Liver (tissue), 8 donors: ENCODE measurements at regions not wholly inside any gene's neighbourhood (a gene's known extent, or its start where the extent isn't known, plus 50 kb on each side); places are given as distances from the start of the nearest gene placed in this dataset.

Source experiments
- DNase-seq: peaks from one replicate; pipeline ENCODE4 v3.0.0-alpha.2; 2017; ENCODE audit warnings: low spot score
- H3K27ac ChIP-seq, 2 donors: one replicate each; pipeline ENCODE4 v1.7.0; 2013; ENCODE audit warnings: inconsistent platforms in 2 of 2, low read length in 2 of 2, control low read depth in 1 of 2, low read depth in 1 of 2, mild to moderate bottlenecking in 1 of 2
- H3K27me3 ChIP-seq, 4 donors: one replicate each; pipeline versions ENCODE4 v1.6.1 to v1.7.0; 2013; ENCODE audit warnings: low read length in 3 of 4, inconsistent platforms in 1 of 4, mild to moderate bottlenecking in 1 of 4, moderate library complexity in 1 of 4; ENCODE audit not compliant: control insufficient read depth in 4 of 4, insufficient read depth in 4 of 4
- H3K36me3 ChIP-seq, 4 donors: one replicate each; pipeline versions ENCODE4 v1.6.1 to v1.7.0; 2013; ENCODE audit warnings: low read length in 3 of 4, mild to moderate bottlenecking in 3 of 4, low read depth in 1 of 4, moderate library complexity in 1 of 4; ENCODE audit not compliant: control insufficient read depth in 4 of 4, insufficient read depth in 3 of 4
- H3K4me1 ChIP-seq, 4 donors: one replicate each; pipeline versions ENCODE4 v1.6.1 to v1.7.0; 2013; ENCODE audit warnings: low read length in 3 of 4, mild to moderate bottlenecking in 3 of 4, moderate library complexity in 1 of 4; ENCODE audit not compliant: control insufficient read depth in 4 of 4, insufficient read depth in 4 of 4
- H3K4me3 ChIP-seq, 3 donors: one replicate each; pipeline versions ENCODE4 v1.6.1 to v1.7.0; 2013; ENCODE audit warnings: low read length in 3 of 3, control low read depth in 1 of 3, low read depth in 1 of 3, mild to moderate bottlenecking in 1 of 3
- H3K9ac ChIP-seq, 2 donors: one replicate each; pipeline ENCODE4 v1.7.0; 2013; ENCODE audit warnings: low read length in 2 of 2, mild to moderate bottlenecking in 2 of 2, moderate library complexity in 2 of 2, control low read depth in 1 of 2, low read depth in 1 of 2
- H3K9me3 ChIP-seq, 4 donors: one replicate each; pipeline versions ENCODE4 v1.6.1 to v1.7.0; 2013; ENCODE audit warnings: low read length in 3 of 4; ENCODE audit not compliant: control insufficient read depth in 4 of 4
- EGR1 ChIP-seq, 2 donors: IDR thresholded peaks; 2 replicates each; pipeline ENCODE4 v1.6.1; 2016 to 2018; ENCODE audit warnings: antibody characterized with exemption in 2 of 2, low read depth in 2 of 2
- FOXA2 ChIP-seq: IDR thresholded peaks from 2 replicates; pipeline ENCODE4 v1.6.1; 2016; ENCODE audit warnings: antibody characterized with exemption
- GABPA ChIP-seq, 2 donors: IDR thresholded peaks in 1 of 2; conservative IDR thresholded peaks in 1 of 2; 2 replicates each; pipeline ENCODE4 v1.6.1; 2016; ENCODE audit warnings: antibody characterized with exemption in 2 of 2, mild to moderate bottlenecking in 1 of 2, moderate library complexity in 1 of 2
- HNF4A ChIP-seq, 2 donors: conservative IDR thresholded peaks; 2 replicates each; pipeline ENCODE4 v1.6.1; 2016; ENCODE audit warnings: antibody characterized with exemption in 2 of 2, mild to moderate bottlenecking in 2 of 2
- HNF4G ChIP-seq: IDR thresholded peaks from 2 replicates; pipeline ENCODE4 v1.6.1; 2016; ENCODE audit warnings: antibody characterized with exemption
- JUND ChIP-seq, 2 donors: IDR thresholded peaks; 2 replicates each; pipeline ENCODE4 v1.6.1; 2016; ENCODE audit warnings: antibody characterized with exemption in 2 of 2
- NR2F2 ChIP-seq: IDR thresholded peaks from 2 replicates; pipeline ENCODE4 v1.6.1; 2016; ENCODE audit warnings: antibody characterized with exemption
- RXRA ChIP-seq, 2 donors: IDR thresholded peaks; 2 replicates each; pipeline ENCODE4 v1.6.1; 2017 to 2018; ENCODE audit warnings: antibody characterized with exemption in 2 of 2, mild to moderate bottlenecking in 1 of 2
- SP1 ChIP-seq: IDR thresholded peaks from 2 replicates; pipeline ENCODE4 v1.6.1; 2018; ENCODE audit warnings: antibody characterized with exemption, mild to moderate bottlenecking
- TAF1 ChIP-seq: conservative IDR thresholded peaks from 2 replicates; pipeline ENCODE4 v1.6.1; 2016; ENCODE audit warnings: antibody characterized with exemption, mild to moderate bottlenecking
- YY1 ChIP-seq: IDR thresholded peaks from 2 replicates; pipeline ENCODE4 v1.6.1; 2016; ENCODE audit warnings: antibody characterized with exemption, mild to moderate bottlenecking
- WGBS: extraction: QIAGEN DNeasy Blood & Tissue Kit; methylation state at CpG from one replicate; pipeline ENCODE4 v1.1.7; 2013; 5-methylcytosine and 5-hydroxymethylcytosine counted together
- TF ChIP-seq, protein P1 (sequence below): fragments of 150-350 bp; IDR thresholded peaks from 2 replicates; pipeline ENCODE4 v1.5.1; 2017; ENCODE audit warnings: improper control_type of control experiment, low read depth, low read length; ENCODE audit not compliant: missing input control
- TF ChIP-seq, protein P2 (sequence below): IDR thresholded peaks from 2 replicates; pipeline ENCODE4 v1.6.1; 2016; ENCODE audit warnings: antibody characterized with exemption
- TF ChIP-seq, protein P3 (sequence below): IDR thresholded peaks from 2 replicates; pipeline ENCODE4 v1.6.1; 2016; ENCODE audit warnings: antibody characterized with exemption
- donor health status: healthy.
- donor health status: healthy.
- donor health status: healthy.
- donor health status: healthy.
- donor health status: healthy.

DNA sequence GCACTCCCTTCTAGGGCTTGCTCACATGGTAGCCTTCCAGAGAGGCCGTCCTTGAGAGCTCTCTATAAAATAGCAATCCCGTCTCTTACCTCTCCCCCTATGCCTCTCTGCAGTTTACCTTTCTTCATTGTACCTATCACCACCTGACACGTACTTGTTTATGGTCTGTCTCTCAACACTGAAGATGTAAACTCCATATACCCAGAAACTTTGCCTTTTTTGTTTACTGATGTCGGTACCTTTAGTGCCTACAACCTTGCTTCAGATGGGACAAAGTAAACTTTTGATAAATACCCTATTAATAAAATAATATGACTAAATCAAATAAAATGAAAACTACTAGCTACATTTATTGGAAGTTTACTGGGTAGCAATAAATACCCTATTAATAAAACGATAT, 220.6 kb downstream of the GPAM start:
- Histone ChIP-seq H3K4me1 (no peaks in the 10 kb centered on the region), H3K4me3 (no peak overlapping the region), H3K36me3 (no peaks in the 10 kb centered on the region), H3K27me3 (no peaks in the 10 kb centered on the region), H3K9ac (no peak overlapping the region), H3K9me3 (peaks cover 0 to 3% (median 0%) of the 10 kb centered on the region in 4 donors), H3K27ac (no peak overlapping the region)
- WGBS: 90% methylated on average over 5 of the region's 5 CpGs
- no peak for DNase-seq
- TF ChIP-seq FOXA2: no peak
- TF ChIP-seq HNF4A (conservative IDR thresholded peaks at IDR 0.05): no peak
- TF ChIP-seq GABPA (IDR thresholded peaks at IDR 0.05 in 1 of 2, conservative IDR thresholded peaks at IDR 0.05 in 1 of 2): no peak
- TF ChIP-seq, protein P1, sequence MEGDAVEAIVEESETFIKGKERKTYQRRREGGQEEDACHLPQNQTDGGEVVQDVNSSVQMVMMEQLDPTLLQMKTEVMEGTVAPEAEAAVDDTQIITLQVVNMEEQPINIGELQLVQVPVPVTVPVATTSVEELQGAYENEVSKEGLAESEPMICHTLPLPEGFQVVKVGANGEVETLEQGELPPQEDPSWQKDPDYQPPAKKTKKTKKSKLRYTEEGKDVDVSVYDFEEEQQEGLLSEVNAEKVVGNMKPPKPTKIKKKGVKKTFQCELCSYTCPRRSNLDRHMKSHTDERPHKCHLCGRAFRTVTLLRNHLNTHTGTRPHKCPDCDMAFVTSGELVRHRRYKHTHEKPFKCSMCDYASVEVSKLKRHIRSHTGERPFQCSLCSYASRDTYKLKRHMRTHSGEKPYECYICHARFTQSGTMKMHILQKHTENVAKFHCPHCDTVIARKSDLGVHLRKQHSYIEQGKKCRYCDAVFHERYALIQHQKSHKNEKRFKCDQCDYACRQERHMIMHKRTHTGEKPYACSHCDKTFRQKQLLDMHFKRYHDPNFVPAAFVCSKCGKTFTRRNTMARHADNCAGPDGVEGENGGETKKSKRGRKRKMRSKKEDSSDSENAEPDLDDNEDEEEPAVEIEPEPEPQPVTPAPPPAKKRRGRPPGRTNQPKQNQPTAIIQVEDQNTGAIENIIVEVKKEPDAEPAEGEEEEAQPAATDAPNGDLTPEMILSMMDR: no peak
- TF ChIP-seq SP1: no peak
- no peak for TF ChIP-seq NR2F2
- TF ChIP-seq JUND (IDR thresholded peaks at IDR 0.05): no peak
- TF ChIP-seq, protein P2, sequence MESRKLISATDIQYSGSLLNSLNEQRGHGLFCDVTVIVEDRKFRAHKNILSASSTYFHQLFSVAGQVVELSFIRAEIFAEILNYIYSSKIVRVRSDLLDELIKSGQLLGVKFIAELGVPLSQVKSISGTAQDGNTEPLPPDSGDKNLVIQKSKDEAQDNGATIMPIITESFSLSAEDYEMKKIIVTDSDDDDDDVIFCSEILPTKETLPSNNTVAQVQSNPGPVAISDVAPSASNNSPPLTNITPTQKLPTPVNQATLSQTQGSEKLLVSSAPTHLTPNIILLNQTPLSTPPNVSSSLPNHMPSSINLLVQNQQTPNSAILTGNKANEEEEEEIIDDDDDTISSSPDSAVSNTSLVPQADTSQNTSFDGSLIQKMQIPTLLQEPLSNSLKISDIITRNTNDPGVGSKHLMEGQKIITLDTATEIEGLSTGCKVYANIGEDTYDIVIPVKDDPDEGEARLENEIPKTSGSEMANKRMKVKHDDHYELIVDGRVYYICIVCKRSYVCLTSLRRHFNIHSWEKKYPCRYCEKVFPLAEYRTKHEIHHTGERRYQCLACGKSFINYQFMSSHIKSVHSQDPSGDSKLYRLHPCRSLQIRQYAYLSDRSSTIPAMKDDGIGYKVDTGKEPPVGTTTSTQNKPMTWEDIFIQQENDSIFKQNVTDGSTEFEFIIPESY: no peak
- no peak for TF ChIP-seq YY1
- no peak for TF ChIP-seq RXRA (IDR thresholded peaks at IDR 0.05)
- TF ChIP-seq TAF1: no peak
- TF ChIP-seq, protein P3, sequence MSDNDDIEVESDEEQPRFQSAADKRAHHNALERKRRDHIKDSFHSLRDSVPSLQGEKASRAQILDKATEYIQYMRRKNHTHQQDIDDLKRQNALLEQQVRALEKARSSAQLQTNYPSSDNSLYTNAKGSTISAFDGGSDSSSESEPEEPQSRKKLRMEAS: no peak

DNA sequence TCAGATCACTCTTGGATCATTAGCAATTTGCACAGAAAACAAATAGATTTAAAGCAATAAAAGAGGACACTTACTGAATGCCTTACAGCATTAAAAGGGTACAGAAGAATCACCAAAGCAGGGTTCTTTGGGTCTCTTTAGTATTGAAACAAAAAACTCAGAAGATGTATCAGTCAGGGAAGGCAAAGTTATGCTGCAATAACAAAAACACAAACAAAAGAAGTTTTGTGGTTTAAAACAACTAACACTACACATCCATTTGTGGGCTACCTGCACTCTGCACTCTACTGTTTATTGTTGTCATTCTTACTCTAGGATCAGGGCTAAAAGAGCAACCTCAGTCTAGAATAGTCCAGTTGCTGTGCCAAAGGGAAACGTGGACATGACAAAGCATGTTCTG, 216.4 kb downstream of the GPAM start:
- no peaks in the 10 kb centered on the region for H3K36me3 ChIP-seq
- no peak overlapping the region for H3K27ac ChIP-seq
- DNase-seq: no peak
- 89% methylated on average over 1 of the region's 1 CpG for WGBS
- H3K9me3 ChIP-seq: peaks cover 0 to 3% (median 0%) of the 10 kb centered on the region in 4 donors
- no peaks in the 10 kb centered on the region for H3K4me1 ChIP-seq
- no peaks in the 10 kb centered on the region for H3K27me3 ChIP-seq
- TF ChIP-seq JUND (IDR thresholded peaks at IDR 0.05) (no peak), EGR1 (IDR thresholded peaks at IDR 0.05; ENCODE audit: low read depth in 2 of 2) (no peak), HNF4G (no peak), FOXA2 (no peak)
- TF ChIP-seq, protein P3: no peak
- TF ChIP-seq, protein P1: no peak
- no peak overlapping the region for H3K4me3 ChIP-seq
- no peak overlapping the region for H3K9ac ChIP-seq
